HEK293T (cell line): ENCODE measurements at regions not wholly inside any gene's neighbourhood (a gene's known extent, or its start where the extent isn't known, plus 50 kb on each side); places are given as distances from the start of the nearest gene placed in this dataset.

Experiments
- CTCF ChIA-PET: fragments of 350-600 bp; formaldehyde crosslinking; extraction: SDS; loops from one replicate; lab custom pipeline; 2021; ENCODE audit warnings: antibody characterized with exemption, inconsistent platforms; lab: Yijun Ruan, JAX
- POLR2A ChIA-PET: fragments of 350-600 bp; formaldehyde crosslinking; extraction: SDS; loops from one replicate; lab custom pipeline; 2020; ENCODE audit warnings: antibody characterized with exemption, inconsistent platforms; lab: Yijun Ruan, JAX
- DNase-seq: peaks from one replicate; pipeline ENCODE4 v3.0.0; 2012; ENCODE audit warnings: mixed read lengths; ENCODE audit errors: extremely low spot score
- ARNT ChIP-seq: fragments of 450-650 bp; IDR thresholded peaks from 2 replicates; pipeline ENCODE4 v1.6.1; 2017; ENCODE audit warnings: mild to moderate bottlenecking
- BHLHE40 ChIP-seq: fragments of 450-650 bp; IDR thresholded peaks from 2 replicates; pipeline ENCODE4 v1.6.1; 2016; ENCODE audit warnings: mild to moderate bottlenecking, moderate library complexity, borderline replicate concordance
- CTBP1 ChIP-seq: fragments of 450-650 bp; IDR thresholded peaks from 2 replicates; pipeline ENCODE4 v1.6.1; 2016; ENCODE audit warnings: borderline replicate concordance
- ELF4 ChIP-seq: fragments of 450-650 bp; IDR thresholded peaks from 2 replicates; pipeline ENCODE4 v1.6.1; 2017; ENCODE audit warnings: antibody characterized with exemption
- FOXA1 ChIP-seq: fragments of 450-650 bp; IDR thresholded peaks from 2 replicates; pipeline ENCODE4 v1.6.1; 2016; ENCODE audit warnings: mild to moderate bottlenecking
- FOXK2 ChIP-seq: fragments of 450-650 bp; IDR thresholded peaks from 2 replicates; pipeline ENCODE4 v1.6.1; 2016; ENCODE audit warnings: mild to moderate bottlenecking
- FOXM1 ChIP-seq: fragments of 450-650 bp; IDR thresholded peaks from 2 replicates; pipeline ENCODE4 v1.6.1; 2017; ENCODE audit warnings: mild to moderate bottlenecking, borderline replicate concordance
- HDGF ChIP-seq: fragments of 450-650 bp; IDR thresholded peaks from 2 replicates; pipeline ENCODE4 v1.6.1; 2017; ENCODE audit warnings: antibody characterized with exemption, borderline replicate concordance
- L3MBTL2 ChIP-seq: fragments of 450-650 bp; conservative IDR thresholded peaks from 2 replicates; pipeline ENCODE4 v1.6.1; 2016; ENCODE audit warnings: mild to moderate bottlenecking
- LEF1 ChIP-seq: fragments of 450-650 bp; IDR thresholded peaks from 2 replicates; pipeline ENCODE4 v1.6.1; 2017; ENCODE audit warnings: mild to moderate bottlenecking, borderline replicate concordance
- NFRKB ChIP-seq: fragments of 450-650 bp; IDR thresholded peaks from 2 replicates; pipeline ENCODE4 v1.6.1; 2016; ENCODE audit warnings: mild to moderate bottlenecking, moderate library complexity
- PKNOX1 ChIP-seq: fragments of 450-650 bp; IDR thresholded peaks from 2 replicates; pipeline ENCODE4 v1.6.1; 2016
- SP1 ChIP-seq: fragments of 450-650 bp; IDR thresholded peaks from 2 replicates; pipeline ENCODE4 v1.6.1; 2017
- SUZ12 ChIP-seq: fragments of 450-650 bp; IDR thresholded peaks from 2 replicates; pipeline ENCODE4 v1.6.1; 2016; ENCODE audit warnings: mild to moderate bottlenecking
- TARDBP ChIP-seq: fragments of 450-650 bp; IDR thresholded peaks from 2 replicates; pipeline ENCODE4 v1.6.1; 2016
- ZNF384 ChIP-seq: fragments of 450-650 bp; IDR thresholded peaks from 2 replicates; pipeline ENCODE4 v1.6.1; 2016

- ChIA-PET CTCF (no interaction called here), POLR2A (no interaction called here)
- no peak for TF ChIP-seq HDGF
- TF ChIP-seq ARNT: no peak
- TF ChIP-seq CTBP1: no peak
- no peak for TF ChIP-seq ZNF384
- no peak for TF ChIP-seq NFRKB
- no peak for TF ChIP-seq BHLHE40
- TF ChIP-seq SP1: no peak
- TF ChIP-seq ELF4: no peak
- TF ChIP-seq TARDBP: no peak
- DNase-seq: no peak
Measured at GRCh38 chr12:127334912-127335644, 931.9 kb upstream of the TMEM132C start.

GRCh38 chr12:127336416-127336815 is 930.6 kb upstream of the TMEM132C start:
- POLR2A ChIA-PET: no interaction called here
- TF ChIP-seq FOXM1: no peak
- TF ChIP-seq SP1: no peak
- no peak for TF ChIP-seq LEF1
- TF ChIP-seq ZNF384: no peak
- CTCF ChIA-PET: no interaction called here
- no peak for DNase-seq

- CTCF ChIA-PET: no interaction called here
- TF ChIP-seq BHLHE40 (no peak), ELF4 (no peak), TARDBP (no peak), ZNF384 (no peak), FOXK2 (no peak), HDGF (no peak), ARNT (no peak), SP1 (no peak), CTBP1 (no peak), NFRKB (no peak), SUZ12 (no peak), L3MBTL2 (no peak), PKNOX1 (no peak), LEF1 (no peak)
- no peak for DNase-seq
Measured at GRCh38 chr12:127339065-127339464, 927.9 kb upstream of the TMEM132C start.

GRCh38 chr12:127340381-127340780 is 926.6 kb upstream of the TMEM132C start:
- CTCF ChIA-PET: no interaction called here
- TF ChIP-seq ZNF384 (no peak), PKNOX1 (no peak), SUZ12 (no peak), BHLHE40 (no peak), NFRKB (no peak), LEF1 (no peak), FOXK2 (no peak), SP1 (no peak), CTBP1 (no peak), HDGF (no peak), TARDBP (no peak), FOXM1 (no peak), ARNT (no peak)
- POLR2A ChIA-PET: no interaction called here
- DNase-seq: no peak

More at GRCh38 chr12:127339065-127339464, 927.9 kb upstream of the TMEM132C start:
- POLR2A ChIA-PET: no interaction called here

- ChIA-PET CTCF (no interaction called here), POLR2A (no interaction called here)
- no peak for DNase-seq
- TF ChIP-seq CTBP1 (no peak), ELF4 (no peak), L3MBTL2 (no peak), SUZ12 (no peak), LEF1 (no peak), NFRKB (no peak), ARNT (no peak)
Measured at GRCh38 chr12:127342861-127343260, 924.1 kb upstream of the TMEM132C start.

- ChIA-PET POLR2A (no interaction called here), CTCF (no interaction called here)
- no peak for TF ChIP-seq ELF4
Measured at GRCh38 chr12:127343940-127344339, 923.0 kb upstream of the TMEM132C start.

GRCh38 chr12:127351481-127352010 is 915.4 kb upstream of the TMEM132C start:
- ChIA-PET POLR2A (no interaction called here), CTCF (no interaction called here)
- TF ChIP-seq SUZ12 (no peak), FOXA1 (no peak), CTBP1 (no peak), FOXK2 (no peak), L3MBTL2 (no peak), NFRKB (no peak), ELF4 (no peak), ARNT (no peak), ZNF384 (no peak), SP1 (no peak), FOXM1 (no peak)
- no peak for DNase-seq

More at GRCh38 chr12:127343940-127344339, 923.0 kb upstream of the TMEM132C start:
- no peak for DNase-seq
